Smooth muscle cell (in vitro differentiated cells): ENCODE measurements at regions not wholly inside any gene's neighbourhood (a gene's known extent, or its start where the extent isn't known, plus 50 kb on each side); places are given as distances from the start of the nearest gene placed in this dataset.

Experiments
- DNase-seq: peaks from one replicate; lab custom pipeline; 2025; ENCODE audit not compliant: unreplicated experiment; lab: John Stamatoyannopoulos, UW
- H2AFZ ChIP-seq: fragments of 200-600 bp; sonication (generic); 2 replicates; pipeline ENCODE4 v1.6.0; 2016; ENCODE audit warnings: antibody characterized with exemption, low read depth, mild to moderate bottlenecking
- H3F3A ChIP-seq: fragments of 200-600 bp; sonication (generic); 2 replicates; pipeline ENCODE4 v1.6.0; 2017; ENCODE audit warnings: antibody characterized with exemption, low read depth
- H3K27ac ChIP-seq: fragments of 200-600 bp; sonication (generic); 2 replicates; pipeline ENCODE4 v1.5.1; 2016; ENCODE audit warnings: low read depth, mild to moderate bottlenecking
- H3K27me3 ChIP-seq: fragments of 200-600 bp; sonication (generic); 2 replicates; pipeline ENCODE4 v1.6.1; 2016; ENCODE audit warnings: low read depth, mild to moderate bottlenecking
- H3K36me3 ChIP-seq: fragments of 200-600 bp; sonication (generic); 2 replicates; pipeline ENCODE4 v1.5.1; 2016; ENCODE audit warnings: low read depth
- H3K4me1 ChIP-seq: fragments of 200-600 bp; sonication (generic); 2 replicates; pipeline ENCODE4 v1.5.1; 2016; ENCODE audit warnings: low read depth
- H3K4me2 ChIP-seq: fragments of 200-600 bp; sonication (generic); 2 replicates; pipeline ENCODE4 v1.6.0; 2016; ENCODE audit warnings: mild to moderate bottlenecking
- H3K4me3 ChIP-seq: fragments of 200-600 bp; sonication (generic); 2 replicates; pipeline ENCODE4 v1.5.1; 2016; ENCODE audit warnings: mild to moderate bottlenecking
- H3K79me2 ChIP-seq: fragments of 200-600 bp; sonication (generic); 2 replicates; pipeline ENCODE4 v1.6.0; 2016; ENCODE audit warnings: low read depth, mild to moderate bottlenecking
- H3K9ac ChIP-seq: fragments of 200-600 bp; sonication (generic); 2 replicates; pipeline ENCODE4 v1.6.0; 2016; ENCODE audit warnings: low read depth
- H3K9me3 ChIP-seq: fragments of 200-600 bp; sonication (generic); replicated peaks from 2 replicates; pipeline ENCODE4 v1.5.1; 2016; ENCODE audit warnings: low read depth
- H4K20me1 ChIP-seq: fragments of 200-600 bp; sonication (generic); 2 replicates; pipeline ENCODE4 v1.6.0; 2016; ENCODE audit warnings: low read depth
- CTCF ChIP-seq: fragments of 200-600 bp; sonication (generic); IDR thresholded peaks from 2 replicates; pipeline ENCODE4 v1.5.1; 2017; ENCODE audit warnings: borderline replicate concordance, mild to moderate bottlenecking, antibody characterized with exemption; ENCODE audit not compliant: insufficient read depth, poor library complexity, severe bottlenecking
- WGBS: methylation state at CpG from one replicate; pipeline ENCODE4 v1.1.7; 2016; ENCODE audit warnings: low lambda C conversion rate; 5-methylcytosine and 5-hydroxymethylcytosine counted together

GRCh38 chr1:198040880-198041279 lies 115.9 kb upstream of the NEK7 start:
- no peak for TF ChIP-seq CTCF
- no peaks in the 10 kb centered on the region for H3K4me1 ChIP-seq
- H4K20me1 ChIP-seq, result no peaks in the 10 kb centered on the region
- H3K9me3 ChIP-seq, result no peaks in the 10 kb centered on the region
- no peaks in the 10 kb centered on the region for H3F3A ChIP-seq
- no peak overlapping the region for H2AFZ ChIP-seq
- DNase-seq, result no peak
- H3K79me2 ChIP-seq, result no peaks in the 10 kb centered on the region
- H3K27me3 ChIP-seq, result no peaks in the 10 kb centered on the region
- WGBS, result 95% methylated on average over 2 of the region's 2 CpGs
- H3K9ac ChIP-seq, result no peak overlapping the region
- H3K36me3 ChIP-seq, result no peaks in the 10 kb centered on the region
- no peak overlapping the region for H3K4me2 ChIP-seq
- H3K4me3 ChIP-seq, result no peak overlapping the region
- no peak overlapping the region for H3K27ac ChIP-seq

GRCh38 chr1:198042168-198042567 lies 114.6 kb upstream of the NEK7 start:
- WGBS, result 91% methylated on average over 2 of the region's 2 CpGs
- Histone ChIP-seq H4K20me1 (no peaks in the 10 kb centered on the region), H3K9ac (no peak overlapping the region), H3K27me3 (no peaks in the 10 kb centered on the region), H3K4me2 (no peak overlapping the region), H3K4me1 (no peaks in the 10 kb centered on the region), H3K36me3 (no peaks in the 10 kb centered on the region), H2AFZ (no peak overlapping the region), H3K79me2 (no peaks in the 10 kb centered on the region), H3K27ac (no peak overlapping the region), H3K9me3 (no peaks in the 10 kb centered on the region), H3K4me3 (no peak overlapping the region), H3F3A (no peaks in the 10 kb centered on the region)
- no peak for DNase-seq
- no peak for TF ChIP-seq CTCF

GRCh38 chr1:198047913-198048312 lies 108.9 kb upstream of the NEK7 start:
- Histone ChIP-seq H4K20me1 (no peaks in the 10 kb centered on the region), H3K9me3 (no peaks in the 10 kb centered on the region), H2AFZ (no peak overlapping the region), H3K79me2 (no peaks in the 10 kb centered on the region), H3K4me1 (no peaks in the 10 kb centered on the region), H3K9ac (no peak overlapping the region), H3K36me3 (no peaks in the 10 kb centered on the region), H3K27ac (no peak overlapping the region), H3F3A (no peaks in the 10 kb centered on the region), H3K4me3 (no peak overlapping the region), H3K27me3 (no peaks in the 10 kb centered on the region), H3K4me2 (no peak overlapping the region)
- TF ChIP-seq CTCF, result no peak
- no peak for DNase-seq

GRCh38 chr1:198054510-198054909 lies 102.3 kb upstream of the NEK7 start:
- no peak for DNase-seq
- WGBS, result 91% methylated on average over 3 of the region's 3 CpGs

More at GRCh38 chr1:198054510-198054909, 102.3 kb upstream of the NEK7 start:
- Histone ChIP-seq H2AFZ (no peak overlapping the region), H3K27me3 (no peaks in the 10 kb centered on the region), H3K9me3 (no peaks in the 10 kb centered on the region), H3F3A (no peaks in the 10 kb centered on the region), H3K4me2 (no peak overlapping the region), H3K36me3 (no peaks in the 10 kb centered on the region), H3K4me3 (no peak overlapping the region), H4K20me1 (no peaks in the 10 kb centered on the region), H3K79me2 (no peaks in the 10 kb centered on the region), H3K27ac (no peak overlapping the region), H3K9ac (no peak overlapping the region), H3K4me1 (no peaks in the 10 kb centered on the region)
- no peak for TF ChIP-seq CTCF
